GM18517 (cell line): ENCODE measurements at regions not wholly inside any gene's neighbourhood (a gene's known extent, or its start where the extent isn't known, plus 50 kb on each side); places are given as distances from the start of the nearest gene placed in this dataset.
"Not testable (repeated sequence)": the region's sequence is repeated elsewhere in the genome, so short reads cannot be mapped to it uniquely, and the experiment has no call there.

Source experiments
- ATAC-seq: cut with Tn5 transposase; IDR thresholded peaks from one replicate; pipeline ENCODE4 v1.9.1; 2021; ENCODE audit warnings: mild to moderate bottlenecking, moderate library complexity; ENCODE audit not compliant: unreplicated experiment

DNA sequence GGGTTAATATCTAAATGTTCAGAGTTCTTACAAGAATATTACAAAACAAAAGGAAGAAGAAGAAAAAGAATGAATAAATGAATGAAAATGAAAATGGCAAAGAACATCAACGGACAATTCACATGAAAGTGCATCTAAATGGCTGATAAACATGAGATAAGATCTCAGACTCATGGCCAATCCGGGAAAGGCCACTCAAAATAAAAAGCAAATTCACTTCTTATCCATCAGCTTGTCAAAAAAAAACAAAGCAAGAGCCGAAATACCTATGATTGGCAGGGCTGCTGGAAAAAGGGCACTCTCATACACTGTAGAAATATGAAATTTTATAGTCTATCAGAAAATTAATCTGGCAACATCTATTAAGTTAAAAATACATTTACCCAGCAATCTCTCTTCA, 103.6 kb upstream of the EDEM3 start:
- no peak for ATAC-seq

DNA sequence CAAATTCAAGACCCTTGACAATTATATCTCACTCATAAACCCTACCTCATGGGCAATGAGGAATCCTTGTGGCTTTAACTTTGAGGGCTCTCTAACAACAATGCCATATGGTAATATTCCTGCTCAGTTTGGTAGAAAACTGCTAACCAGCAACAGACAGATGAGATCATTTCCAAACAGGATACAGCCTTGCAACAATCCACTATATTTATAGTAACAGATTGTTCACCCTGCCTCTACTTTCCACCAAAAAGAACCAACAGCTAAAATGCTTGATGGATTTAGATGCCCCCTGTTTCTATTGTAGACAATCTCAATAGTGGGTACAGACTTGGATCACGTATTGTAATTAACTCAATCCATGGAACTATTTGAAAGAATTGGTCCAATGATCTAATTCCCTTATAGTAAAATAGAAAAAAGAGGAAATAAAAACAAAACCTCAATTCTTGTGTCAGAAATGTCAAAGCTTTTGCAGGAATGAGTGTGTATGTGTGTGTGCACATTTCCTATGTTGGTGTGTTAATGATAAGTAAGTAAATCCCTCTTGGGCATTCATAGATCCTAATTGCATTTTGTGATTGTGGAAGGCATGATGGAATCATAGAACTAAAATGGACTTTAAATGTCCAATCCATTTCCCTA, 100.0 kb upstream of the EDEM3 start:
- no peak for ATAC-seq

- ATAC-seq = no peak
Observed at GRCh38 chr1:184854036-184854435, 99.4 kb upstream of the EDEM3 start.

DNA sequence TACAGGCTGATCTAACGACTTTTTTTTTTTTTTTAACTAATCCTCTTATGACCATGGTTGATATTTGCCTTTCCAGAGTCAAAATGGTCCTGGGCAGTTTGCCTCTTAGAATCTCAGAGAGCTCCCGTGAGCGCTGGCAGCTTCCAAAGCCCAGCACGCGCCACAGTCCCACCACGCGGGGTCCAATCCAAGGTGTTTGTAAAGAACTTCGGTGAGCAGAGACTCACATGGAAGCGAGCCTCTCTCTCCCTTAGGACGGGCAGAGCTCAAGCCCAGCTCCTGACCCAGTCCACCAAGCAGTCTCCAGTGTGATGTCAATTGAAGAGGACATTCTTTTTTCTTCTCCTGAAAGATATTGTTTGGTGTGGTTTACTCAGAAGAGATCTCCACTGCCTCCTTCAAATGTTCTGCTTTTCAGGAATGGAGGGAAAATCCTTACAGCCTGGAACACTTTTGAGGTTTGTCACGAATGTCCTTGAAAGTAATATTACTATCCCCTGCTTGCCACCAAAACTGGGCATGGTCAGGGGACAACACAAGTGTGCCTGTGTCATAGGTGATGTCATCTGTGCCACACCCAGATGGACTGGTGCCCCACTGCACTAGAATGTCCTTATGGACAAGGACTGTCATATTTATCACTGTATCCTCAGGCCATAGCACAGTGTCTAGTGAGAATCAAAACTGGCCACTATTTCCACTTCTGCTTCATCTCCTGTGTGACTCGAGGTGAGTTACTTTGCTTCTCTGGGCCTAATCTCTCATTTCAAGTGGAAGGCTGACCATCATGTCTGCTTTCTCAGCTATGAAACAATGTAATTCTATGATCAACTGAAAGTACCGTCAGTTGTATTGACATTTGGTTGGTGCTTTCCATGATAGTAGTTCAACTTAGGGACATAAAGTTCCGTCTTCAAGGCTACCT, 97.4 kb upstream of the EDEM3 start:
- no peak for ATAC-seq

DNA sequence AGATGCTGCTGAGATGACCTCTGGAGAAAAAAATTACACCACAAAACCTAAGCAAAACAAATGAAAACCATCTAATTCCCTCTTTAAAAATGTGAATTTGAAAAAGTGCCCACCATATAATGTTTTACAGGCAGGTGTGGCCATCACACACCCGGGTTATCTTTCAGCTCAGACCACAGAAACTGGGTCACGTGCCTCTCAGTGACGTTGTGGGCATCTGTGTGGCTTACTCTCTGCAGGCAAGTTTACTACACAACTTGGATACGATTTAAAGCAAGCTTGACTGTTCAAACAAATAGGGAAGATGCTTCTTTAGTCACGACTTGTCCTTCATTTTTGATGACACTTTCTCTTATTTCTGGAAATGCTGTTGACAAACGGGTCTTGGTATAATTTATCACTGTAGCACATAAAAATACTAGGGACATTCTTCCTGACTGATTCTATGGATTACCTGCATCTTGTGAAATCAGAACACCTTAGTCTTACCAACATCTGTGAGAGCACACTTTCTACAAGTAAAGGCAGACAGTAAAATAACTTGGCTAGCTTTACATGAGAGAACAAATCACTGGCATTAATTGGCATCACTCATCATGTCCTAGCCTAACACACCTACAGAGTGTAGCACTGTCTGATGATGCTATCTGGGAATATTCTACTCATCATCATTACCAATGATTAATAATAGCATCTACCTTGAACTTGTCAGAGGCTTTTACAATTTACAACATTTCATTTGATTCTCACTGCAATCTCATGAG, 89.3 kb upstream of the EDEM3 start:
- peak; percentile 100 for ATAC-seq

GRCh38 chr1:184840596-184840995, 85.9 kb upstream of the EDEM3 start:
- ATAC-seq = no peak

- ATAC-seq = no peak
Observed at GRCh38 chr1:184838504-184838951, 83.9 kb upstream of the EDEM3 start.

- no peak for ATAC-seq
Observed at GRCh38 chr1:184836934-184837895, 82.6 kb upstream of the EDEM3 start.

GRCh38 chr1:184836141-184836540, 81.5 kb upstream of the EDEM3 start:
- no peak for ATAC-seq

GRCh38 chr1:184833994-184834393, 79.3 kb upstream of the EDEM3 start:
- ATAC-seq = not testable (repeated sequence)

DNA sequence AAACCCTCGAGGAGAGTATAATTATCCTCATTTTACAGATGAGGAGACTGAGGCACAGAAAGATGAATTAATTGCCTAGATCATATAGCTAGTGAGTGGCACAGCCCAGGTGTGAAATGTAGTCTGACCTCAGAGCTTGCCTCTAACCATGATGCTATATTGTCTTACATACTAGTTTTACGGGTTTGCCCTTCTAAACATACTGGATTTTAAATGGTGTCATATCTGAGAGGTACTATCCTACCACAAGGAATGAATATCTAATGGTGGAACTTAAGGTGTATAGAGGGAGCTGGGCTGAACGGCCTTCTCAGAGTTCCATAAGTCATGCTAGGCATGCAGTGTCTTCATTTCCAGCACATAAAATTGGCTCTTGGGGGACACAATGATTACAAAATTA, 77.9 kb upstream of the EDEM3 start:
- ATAC-seq = no peak

DNA sequence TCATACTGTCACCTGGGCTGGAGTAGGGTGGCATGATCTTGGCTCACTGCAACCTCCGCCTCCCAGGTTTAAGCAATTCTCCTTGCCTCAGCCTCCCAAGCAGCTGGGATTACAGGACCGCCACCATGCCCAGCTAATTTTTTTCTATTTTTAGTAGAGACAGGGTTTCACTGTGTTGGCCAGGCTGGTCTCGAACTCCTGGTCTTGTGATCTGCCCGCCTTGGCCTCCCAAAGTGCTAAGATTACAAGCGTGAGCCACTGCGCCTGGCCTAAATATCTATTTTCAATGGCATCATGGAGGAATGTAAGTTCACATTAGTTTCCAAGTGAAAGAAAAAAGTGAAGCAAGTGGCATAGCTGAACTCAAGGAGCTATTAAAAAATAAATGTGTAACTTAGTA, 74.8 kb upstream of the EDEM3 start:
- not testable (repeated sequence) for ATAC-seq

DNA sequence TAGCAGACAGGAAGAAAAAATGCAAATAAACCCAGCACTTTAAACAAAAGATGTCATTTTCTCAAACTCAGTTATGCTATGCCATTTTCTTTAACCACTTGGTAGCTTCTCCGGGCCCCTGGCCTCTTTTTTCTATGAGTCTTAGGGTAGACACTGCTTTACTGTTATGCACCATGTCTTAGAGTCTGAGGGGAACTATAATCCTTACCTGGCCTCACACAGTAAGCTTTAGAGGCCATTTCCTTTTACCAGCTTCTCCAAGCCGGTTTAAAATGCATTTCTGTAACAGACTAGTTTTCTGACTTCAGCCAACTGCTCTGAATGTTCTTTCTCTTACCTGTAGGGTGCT, 73.7 kb upstream of the EDEM3 start:
- ATAC-seq = no peak

GRCh38 chr1:184827600-184828368, 73.1 kb upstream of the EDEM3 start:
- ATAC-seq = no peak

DNA sequence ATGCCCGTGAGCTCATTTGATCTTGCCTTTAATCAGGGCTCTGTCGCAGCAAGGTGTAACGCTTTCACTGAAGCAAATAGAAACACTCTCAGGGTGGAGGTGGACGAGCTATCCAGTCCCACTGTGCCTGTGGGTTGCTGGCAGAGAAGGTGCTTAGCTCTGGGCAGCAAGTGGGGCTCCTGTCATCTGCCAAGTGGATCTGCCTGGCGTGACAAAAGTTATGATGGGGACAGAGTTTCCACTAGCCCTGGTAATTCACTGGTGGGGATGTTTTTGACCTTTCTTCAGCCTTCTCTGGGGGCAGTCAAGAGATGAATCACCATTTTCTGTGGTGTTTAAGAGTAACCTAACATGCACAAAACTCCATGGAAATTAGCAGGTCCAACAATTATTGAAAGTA, 71.3 kb upstream of the EDEM3 start:
- peak; percentile 43 for ATAC-seq

GRCh38 chr1:184825571-184825970, 70.9 kb upstream of the EDEM3 start:
- ATAC-seq = no peak

- no peak for ATAC-seq
Observed at GRCh38 chr1:184824691-184825323, 70.1 kb upstream of the EDEM3 start.

DNA sequence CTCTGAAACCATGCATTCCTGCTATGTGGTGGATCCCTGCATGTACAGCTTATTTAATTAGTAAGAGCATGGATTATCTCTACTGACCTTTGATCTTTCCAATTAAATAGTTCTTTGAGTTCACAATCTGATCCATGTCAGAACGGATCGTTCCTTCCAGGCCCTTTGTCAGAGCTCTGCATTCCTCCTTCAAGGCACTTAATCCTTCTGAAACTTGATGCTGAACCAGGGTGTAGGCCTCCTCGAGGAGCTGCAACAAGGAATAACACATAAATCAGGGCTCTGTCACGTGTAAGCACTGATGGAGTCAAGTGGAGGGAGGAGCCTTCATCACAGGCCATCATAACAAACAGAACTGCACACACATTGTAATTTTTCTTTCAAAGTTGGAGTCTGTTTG, 68.4 kb upstream of the EDEM3 start:
- no peak for ATAC-seq

- ATAC-seq = no peak
Observed at GRCh38 chr1:184822267-184822666, 67.6 kb upstream of the EDEM3 start.
